AG08395 (cell line): ENCODE measurements at regions not wholly inside any gene's neighbourhood (a gene's known extent, or its start where the extent isn't known, plus 50 kb on each side); places are given as distances from the start of the nearest gene placed in this dataset.

Source experiments
- DNase-seq: peaks from one replicate; pipeline ENCODE4 v3.0.0; 2012; ENCODE audit warnings: mixed read lengths, low spot score

DNA sequence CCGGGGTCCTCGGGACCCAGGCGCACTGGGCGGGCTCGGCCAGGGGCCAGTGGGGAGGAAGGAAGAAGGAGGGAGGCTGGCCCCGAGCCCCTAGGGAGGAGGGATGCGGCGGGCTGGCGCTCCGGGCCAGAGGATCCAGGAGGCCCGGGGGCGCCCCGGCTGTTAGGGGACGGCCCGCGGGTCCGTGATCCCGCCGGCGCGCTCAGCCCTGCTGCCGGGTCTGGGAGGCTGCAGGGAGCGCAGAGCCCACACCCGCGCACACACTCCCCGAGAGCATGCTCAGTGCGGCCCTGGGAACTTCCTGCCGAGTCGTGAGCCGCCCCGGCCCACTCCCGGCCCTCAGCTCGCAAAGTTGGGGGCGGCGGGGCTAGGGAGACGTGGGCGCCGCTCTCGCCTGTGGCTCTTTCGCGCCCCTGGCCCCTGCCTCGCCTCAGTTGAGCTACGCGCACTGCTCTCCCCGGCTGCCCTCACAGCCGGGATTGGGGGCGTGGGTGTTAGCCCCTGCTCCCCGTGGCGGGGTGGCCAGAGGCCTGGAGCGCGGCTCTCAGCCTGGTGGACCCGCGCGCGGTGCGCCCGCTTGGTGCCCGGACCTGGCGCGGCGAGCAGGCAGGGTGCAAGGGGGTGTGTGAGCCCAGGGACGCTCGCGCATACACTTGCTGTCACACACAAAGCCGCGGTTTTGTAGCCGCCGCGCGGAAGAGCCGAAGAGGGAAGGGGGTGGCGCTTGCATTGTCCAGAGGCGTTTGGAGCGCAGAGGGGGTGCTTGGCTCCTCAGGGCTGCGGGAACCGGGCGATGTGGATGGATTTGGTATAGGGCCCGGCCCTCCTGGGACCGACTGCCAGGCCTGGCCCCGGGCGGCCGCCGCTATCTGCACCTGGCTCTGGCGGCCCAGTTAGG lies 132.9 kb upstream of the MGAT5 start:
- peak; percentile 83 for DNase-seq

DNA sequence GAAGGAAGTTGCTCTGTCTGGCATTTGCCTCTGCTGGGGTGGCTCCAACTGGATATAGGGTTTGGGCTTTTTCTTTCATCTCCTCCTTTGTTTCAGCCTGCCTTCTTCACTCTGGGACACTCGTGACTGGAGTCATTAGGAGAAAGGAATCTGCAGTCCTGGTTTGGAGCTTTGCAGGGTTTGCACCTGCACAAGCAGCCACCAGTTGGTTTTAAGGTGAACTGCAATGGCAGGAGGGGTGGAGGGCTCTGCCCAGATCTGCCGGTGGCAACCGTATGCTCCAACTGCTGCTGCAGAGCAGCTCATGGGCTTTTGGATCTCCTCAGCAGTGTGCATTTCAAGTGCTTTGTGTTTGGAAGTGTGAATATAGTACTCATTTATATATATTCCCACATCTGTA lies 131.3 kb upstream of the MGAT5 start:
- no peak for DNase-seq

DNA sequence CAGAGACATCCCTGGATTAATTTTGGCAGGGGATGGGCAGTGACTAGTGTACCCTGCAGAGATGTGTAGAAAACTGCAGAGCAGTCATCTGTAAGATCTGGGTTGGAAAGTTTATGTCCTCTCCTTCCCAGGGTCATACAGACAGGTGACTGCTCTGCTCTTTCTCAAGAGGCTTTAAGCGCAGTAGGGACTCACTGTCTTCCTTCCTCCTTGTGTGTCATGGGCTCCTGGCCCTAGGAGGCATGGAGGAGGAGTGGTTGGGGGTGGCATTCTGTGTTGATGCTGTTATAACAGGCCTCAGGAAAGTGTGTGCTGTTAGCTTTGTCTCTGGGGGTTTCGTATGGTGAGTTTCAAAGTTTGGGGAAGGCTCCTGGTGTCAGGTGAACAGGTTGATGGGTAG lies 130.5 kb upstream of the MGAT5 start:
- no peak for DNase-seq

DNA sequence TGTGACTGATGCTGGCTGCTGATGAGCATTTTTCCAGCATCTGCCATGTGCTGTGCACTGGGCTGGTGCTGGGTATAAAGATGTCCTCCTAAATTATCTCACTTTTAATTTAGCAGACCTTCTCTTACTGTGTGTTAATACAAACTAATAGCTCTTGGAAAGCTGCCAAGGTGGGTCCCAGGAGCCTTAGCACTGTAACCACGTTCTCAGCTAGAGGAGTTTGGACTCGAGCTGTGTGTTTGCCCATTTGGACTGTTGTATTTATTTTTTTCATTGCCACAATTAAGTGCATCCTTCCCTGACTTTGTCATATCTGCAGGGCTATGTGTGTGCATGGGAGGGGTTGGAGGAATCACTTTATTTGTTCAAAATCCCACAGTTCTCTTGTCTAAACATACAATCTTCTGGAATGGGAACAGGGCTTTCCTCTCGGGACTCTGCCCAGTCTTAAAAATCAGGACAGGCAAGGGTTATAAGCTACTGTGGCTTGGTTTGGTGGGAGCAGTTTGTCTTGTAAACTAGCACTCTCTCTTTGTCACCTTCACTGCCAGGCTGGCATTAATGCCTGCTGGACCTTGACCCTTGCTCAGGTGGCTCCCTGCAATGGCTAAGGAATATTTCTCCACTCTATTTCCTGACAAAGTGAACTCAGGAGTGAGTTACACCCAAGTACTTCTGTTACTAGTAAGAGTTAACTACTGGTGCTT lies 129.7 kb upstream of the MGAT5 start:
- no peak for DNase-seq

DNA sequence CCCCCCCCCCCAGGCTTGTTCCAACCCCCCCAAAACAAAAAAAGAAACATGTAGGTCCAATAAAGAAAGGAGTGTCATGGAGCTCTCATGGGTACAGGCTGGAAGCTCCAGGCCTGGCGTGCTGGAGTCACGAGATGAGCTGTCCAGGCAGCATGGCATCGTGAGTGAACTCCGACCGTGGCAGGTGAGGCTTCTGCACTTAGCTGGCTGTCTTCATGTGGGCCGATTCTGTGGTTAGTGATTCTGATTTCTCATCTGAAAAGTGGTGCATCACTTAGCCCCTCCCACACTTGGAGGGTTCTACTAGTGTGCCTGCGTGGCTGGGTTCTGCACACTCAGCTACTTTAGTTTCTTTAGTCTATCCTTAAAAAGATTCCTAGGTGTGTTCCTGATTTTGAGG lies 126.4 kb upstream of the MGAT5 start:
- no peak for DNase-seq

DNA sequence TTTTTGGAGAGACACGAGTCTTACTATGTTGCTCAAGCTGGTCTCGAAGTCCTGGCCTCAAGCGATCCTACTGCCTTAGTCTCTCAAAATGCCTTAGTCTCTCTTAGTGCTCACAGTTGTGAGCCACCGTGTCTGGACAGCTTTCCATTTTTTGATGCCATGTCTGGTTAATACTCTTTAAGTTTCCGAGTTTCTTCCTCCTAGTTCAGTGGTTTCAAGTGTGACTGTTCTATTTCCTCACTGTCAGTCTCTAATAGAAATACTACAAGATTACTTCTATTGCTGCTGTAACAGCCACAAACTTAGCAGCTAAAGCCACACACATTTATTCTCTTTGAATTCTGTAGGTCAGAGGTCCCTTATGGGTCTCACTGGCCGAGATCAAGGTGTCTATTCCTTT lies 125.1 kb upstream of the MGAT5 start:
- DNase-seq = no peak

DNA sequence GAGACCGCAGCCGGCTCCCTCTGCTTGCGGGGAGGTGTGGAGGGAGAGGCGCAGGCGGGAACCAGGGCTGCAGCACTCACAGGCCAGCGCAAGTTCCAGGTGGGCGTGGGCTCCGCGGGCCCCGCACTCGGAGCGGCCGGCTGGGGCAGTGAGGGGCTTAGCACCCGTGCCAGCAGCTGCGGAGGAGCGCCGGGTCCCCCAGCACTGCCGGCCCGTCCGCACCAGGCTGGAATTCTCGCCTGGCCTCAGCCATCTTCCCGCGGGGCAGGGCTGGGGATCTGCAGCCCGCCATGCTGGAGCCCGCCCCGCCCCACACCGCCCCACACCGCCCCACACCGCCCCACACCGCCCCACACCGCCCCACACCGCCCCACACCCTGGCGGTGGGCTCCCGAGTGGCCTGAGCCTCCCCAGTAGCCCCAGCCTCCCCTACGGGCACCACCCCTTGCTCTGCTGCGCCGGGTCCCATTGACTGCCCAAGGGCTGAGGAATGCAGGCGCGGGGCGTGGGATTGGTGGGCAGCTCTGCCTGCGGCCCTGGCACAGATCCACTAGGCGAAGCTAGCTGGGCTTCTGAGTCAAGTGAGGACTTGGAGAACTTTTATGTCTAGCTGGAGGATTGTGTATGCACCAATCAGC lies 123.9 kb upstream of the MGAT5 start:
- DNase-seq = no peak

DNA sequence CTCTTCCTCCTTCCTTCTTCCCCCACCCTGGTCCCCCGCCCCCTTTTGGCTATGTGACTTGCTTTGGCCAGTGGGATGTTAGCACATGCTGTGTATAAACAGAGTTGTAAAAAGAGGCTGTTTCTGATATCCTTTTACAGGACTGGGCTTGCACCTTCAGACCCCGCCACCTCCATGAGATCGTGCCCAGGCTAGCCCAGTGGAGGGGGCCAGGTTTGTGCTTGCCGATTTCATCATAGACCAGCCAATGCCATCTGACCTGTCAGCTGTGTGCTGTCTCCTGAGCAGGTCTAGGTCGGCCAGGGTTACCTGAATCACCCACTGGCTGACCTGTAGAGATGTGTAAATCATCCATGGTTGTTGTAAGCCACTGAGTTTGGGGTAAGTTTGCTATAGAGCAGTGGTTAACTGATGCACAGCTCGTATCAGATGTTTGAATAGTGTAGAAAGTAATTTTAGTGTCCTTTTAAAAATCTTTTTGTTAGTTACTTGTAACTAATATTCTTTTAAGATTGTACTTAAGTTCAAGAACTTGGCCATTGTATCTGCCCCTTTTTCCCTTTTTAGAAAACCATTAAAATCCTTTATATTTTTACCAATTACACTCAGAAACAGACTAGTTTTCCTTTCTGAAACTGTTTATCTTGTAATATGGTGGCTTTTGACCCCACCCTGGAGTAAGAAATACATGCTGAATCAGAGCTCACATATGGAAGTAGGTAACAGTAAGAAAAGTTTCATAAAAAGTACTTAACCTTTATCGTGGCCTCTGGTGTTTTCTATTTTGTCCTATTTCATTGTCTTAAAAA lies 122.0 kb upstream of the MGAT5 start:
- no peak for DNase-seq

DNA sequence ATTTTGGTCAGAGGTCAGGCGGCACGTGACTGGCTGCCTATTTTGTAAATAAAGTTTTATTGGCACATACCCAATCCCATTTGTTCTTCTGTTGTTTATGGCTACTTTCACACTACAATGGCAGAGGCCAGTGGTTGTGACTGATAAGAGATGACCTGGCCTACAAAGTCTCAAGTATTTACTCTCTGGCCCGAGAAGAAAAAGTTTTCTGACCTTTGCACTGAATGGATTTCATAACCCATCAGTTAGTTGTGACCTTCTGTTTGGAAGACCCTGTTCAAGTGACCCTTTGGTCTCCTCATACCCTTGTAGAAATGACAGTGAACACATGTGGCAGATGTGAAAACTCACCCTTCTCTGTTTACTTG lies 121.4 kb upstream of the MGAT5 start:
- no peak for DNase-seq

DNA sequence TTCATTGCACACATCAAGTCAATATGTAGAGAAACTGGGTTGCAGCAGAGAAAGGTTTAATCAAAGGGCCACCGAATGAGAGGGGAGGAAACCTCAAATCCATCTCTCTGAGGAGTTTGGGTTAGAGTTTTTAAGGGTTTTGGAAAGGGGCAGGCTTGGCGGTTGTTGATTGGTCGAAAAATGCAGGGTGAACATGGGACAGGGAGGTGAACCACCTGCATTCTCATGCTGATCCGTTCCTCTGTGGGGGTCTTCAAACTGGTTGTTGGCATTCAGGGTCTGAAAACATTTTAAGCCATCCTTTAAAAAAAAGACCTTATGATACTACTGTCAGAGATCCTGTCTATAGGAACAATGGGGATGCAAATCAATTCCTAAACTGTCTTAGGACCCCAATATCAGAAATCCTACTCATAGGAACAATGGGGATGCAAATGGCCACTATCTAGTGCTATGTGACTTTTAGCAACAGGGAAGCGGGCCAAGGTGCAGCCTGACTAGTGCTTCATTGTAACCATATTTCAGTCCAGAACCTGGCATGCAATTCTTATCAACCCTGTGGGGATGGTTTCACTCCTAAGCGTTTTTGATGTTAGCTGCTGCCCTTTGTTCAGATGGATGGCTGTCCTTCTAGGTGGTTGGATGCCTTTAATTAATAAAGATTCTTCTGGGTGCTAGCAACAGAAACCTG lies 120.1 kb upstream of the MGAT5 start:
- no peak for DNase-seq

DNA sequence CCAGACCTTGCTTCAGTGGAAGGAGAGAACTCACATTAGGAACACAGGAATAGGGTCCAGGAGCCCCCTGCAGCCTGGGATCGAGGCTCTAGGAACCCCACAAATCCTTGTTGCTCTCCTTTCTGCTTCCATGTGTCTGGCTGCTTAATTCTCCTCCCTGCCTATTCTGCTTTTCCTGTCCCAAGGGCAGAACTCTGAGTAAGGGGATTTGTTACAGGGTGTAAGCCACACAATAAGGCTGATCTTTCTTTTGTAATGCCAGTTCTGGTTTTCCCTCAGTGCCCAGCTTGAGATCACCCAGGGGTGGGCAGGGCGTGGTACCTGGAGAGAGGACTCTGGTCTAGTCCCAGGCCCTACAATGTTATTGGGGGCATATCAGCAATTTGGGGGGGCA lies 119.6 kb upstream of the MGAT5 start:
- no peak for DNase-seq

DNA sequence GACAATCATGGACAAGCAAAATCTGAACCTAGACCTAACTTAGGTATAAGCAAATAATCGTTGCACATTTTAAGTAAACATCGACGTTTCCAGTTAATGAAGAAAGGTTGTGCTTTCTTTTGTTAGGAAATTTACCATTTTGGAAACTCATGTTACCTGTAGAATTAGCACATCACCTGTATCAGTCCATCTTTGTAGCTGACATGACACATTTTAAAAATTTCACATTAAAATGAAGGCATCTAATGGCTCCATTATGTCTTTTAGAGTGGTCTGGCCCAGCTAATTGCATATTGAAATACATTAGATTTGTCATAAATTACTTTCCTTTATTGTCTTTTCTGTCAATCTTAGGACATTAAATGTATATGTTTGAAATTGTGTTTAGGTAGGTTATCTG lies 119.0 kb upstream of the MGAT5 start:
- DNase-seq = no peak

DNA sequence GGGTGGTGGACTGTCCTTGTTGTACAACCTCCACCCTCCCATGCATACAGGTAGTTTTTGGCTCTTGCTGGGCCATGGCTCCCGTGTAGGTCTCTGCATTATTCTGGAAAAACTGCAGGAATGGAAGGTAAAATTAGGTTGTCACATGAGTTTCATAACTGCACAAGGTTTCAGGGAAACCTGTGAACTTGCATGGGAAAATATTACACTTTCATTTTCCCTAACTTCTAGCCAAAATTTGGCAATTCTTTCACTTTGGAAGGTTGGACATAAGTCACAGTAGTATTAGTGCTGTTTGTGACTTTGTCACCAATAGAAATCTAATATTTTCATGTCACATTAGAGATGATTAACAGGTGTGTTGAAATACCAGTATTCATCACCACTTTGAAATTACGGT lies 118.1 kb upstream of the MGAT5 start:
- DNase-seq = no peak

DNA sequence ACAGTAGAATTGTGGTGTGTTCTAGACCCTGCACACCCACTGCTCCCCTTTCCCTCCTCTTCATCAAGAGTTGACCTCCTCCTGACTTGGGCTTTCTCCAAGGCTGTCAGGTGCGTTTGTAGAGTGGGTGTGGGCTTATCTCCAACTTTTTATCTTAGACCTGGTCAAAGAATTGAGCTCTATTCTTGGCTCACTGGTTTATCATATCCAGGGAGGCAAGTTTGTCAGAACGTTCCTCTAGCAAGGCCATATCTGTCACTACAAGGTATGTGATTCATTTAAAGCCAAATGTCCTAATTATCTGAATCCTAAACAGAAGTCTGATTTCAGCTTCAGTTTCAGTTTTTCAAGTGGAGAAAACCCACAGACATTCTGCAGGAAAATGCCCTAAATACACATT lies 117.1 kb upstream of the MGAT5 start:
- DNase-seq = no peak

DNA sequence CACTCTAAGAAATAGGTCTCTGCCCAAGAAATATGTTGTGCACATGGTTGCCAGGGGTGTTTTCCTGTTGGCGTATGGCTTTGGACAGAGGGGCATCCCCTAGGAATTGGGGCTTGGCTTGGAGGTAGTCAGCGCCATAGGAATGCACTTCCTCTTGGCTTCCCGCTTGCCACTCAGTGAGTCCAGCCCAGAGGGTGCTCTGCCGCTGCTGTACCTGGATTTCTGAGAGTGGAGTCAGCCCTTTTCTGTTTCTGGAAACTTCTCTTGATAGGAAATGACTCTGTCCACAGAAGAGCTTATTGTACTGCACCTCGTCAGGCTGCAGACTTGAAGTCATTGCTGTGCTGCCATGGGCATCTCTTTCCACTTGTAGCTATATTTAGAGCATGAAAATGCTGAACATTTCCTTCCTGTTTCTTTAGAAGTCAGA lies 116.7 kb upstream of the MGAT5 start:
- DNase-seq = peak; percentile 85

DNA sequence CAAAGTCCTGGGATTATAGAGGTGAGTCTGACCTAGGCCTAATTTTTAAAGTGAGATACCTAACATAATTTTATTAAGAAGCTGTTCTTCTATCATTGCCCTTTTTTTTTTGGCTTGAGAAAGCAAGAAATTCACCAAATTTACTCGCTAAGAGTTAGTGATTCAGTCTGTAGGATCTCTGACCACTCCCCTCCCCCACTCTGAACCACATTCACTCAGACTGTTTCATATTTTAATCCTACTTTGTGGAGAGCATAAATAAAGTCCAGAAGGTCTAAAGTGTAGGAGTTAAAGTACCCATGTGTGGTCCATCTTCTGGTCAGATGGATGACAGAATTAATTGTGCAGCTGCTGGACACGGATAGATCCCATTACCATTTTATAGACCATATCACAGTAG lies 115.8 kb upstream of the MGAT5 start:
- peak; percentile 42 for DNase-seq

DNA sequence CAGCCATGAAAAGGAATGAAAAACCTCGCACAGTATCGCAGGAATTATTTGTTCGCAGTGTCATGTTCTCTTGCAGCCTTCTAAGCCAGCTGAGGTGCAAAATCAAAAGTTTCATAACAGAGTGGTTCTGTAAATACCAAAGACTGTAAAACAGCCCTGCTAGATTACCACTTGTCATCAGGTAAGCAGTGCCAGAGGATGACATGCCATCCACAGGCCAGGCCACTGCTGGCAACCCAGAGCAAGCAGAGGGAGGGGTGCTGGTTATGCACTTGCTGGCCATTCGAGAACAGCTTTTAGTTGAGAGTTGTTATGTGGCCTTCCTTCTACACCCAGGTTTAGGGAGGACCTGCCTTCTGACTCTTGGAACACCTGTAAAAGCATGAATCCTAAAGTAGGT lies 114.3 kb upstream of the MGAT5 start:
- DNase-seq = no peak

DNA sequence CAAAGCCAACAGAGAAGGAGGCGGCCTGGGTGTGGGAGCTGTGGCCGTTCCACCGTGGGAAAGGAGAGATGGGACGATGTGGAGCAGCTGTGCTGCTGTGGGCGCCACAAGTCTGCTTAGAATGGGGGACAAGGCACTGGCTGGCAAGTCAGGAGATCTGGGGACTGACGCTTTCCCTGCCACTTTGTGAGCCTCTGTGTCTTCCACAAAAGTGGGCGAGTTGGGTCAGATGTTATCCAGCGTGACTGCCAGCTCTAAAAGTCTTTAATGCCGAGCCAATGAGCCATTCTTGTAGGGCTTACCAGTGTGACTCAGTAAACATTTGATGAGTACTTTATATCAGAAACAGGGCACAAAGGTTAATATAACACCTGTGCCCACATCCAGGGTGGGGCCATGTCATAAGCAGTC lies 113.6 kb upstream of the MGAT5 start:
- no peak for DNase-seq

DNA sequence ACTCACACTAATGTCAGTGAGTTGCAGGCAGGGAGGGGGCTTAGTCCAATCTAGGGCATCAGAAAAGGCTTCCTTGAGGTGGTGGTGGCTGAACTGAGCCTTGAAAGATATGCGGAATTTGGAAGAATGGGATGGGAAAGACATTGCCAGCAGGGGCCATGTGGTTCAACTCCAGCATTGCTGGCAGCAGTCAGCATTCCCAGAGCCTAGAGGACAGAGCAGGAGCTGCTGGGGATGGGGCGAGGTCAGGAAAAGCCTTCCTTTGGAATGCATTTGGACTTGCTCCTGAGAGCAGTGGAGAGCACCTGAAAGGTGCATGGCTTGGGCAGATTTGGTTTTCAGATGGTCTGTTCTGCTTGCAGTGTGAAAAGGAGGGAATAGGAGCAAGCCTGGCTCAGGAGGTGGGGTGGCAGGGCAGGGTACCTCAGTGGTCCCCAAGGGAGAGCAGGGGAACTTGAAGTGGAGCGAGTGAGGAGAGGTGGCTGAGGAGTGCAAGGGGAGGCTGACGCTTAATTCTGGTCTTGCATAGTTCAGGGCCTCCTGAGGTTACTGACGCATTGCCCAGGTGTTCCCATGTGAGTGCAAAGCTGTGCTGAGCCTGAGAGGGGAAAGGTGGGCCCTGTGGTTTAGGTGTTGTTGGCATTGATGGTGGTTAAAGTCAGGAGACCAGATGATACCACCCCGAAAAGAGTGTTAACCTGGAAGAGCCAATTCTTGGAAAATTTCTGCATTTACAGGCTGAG lies 112.1 kb upstream of the MGAT5 start:
- DNase-seq = no peak

DNA sequence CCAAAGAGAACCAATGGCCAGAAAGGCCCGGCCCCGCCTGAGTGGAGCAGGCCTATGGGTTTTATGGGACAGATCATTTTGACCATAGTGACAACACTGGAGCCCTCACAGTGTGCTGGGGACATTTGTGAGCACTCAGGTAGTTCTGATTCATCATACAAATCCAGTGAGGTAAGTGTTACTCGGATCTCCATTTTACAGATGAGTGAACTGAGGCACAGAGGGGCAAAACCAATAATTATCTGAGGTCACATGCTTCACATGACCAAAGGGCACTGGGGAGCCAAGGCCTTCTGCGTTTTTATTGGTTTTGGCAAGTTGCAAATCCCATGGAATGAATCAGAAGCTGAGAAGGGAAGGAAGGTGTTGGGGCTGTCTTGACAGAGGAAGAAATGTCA lies 111.5 kb upstream of the MGAT5 start:
- no peak for DNase-seq

DNA sequence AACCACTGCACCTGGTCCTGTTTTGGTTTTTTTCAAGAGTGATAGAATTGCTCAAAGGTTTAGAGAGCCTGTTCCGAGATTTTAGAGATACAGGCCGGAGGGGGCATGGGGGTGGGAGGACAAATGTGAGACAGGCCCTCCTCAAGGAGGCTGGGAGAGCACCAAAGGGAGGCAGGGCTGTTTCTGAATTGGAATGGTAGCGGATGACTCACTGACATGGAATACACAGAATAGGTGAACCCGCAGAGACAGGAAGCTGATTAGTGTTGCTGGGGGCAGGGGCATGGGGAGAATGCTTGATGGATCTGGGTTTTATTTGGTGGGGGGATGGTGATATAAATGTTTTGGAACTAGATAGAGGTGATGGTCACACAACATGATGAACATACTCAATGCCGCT lies 111.0 kb upstream of the MGAT5 start:
- DNase-seq = no peak
